Vagina (tissue), 2 donors: ENCODE measurements at regions not wholly inside any gene's neighbourhood (a gene's known extent, or its start where the extent isn't known, plus 50 kb on each side); places are given as distances from the start of the nearest gene placed in this dataset.

ENCODE experiments used
- POLR2A ChIP-seq, 2 donors: fragments of 450-650 bp; IDR thresholded peaks; one replicate each; pipeline ENCODE4 v1.6.1; 2017; ENCODE audit warnings: antibody characterized with exemption in 2 of 2, mild to moderate bottlenecking in 2 of 2, moderate library complexity in 2 of 2
- POLR2AphosphoS5 ChIP-seq, 2 donors: sonication (generic); formaldehyde crosslinking; IDR thresholded peaks; one replicate each; pipeline ENCODE4 v1.9.0; 2017; ENCODE audit warnings: antibody characterized with exemption in 2 of 2, mild to moderate bottlenecking in 2 of 2, low read depth in 1 of 2; ENCODE audit not compliant: insufficient read depth in 1 of 2
- TF ChIP-seq, protein P1 (sequence below), 3 experiments: fragments of 450-650 bp in 2 of 3; fragments of 200-600 bp in 1 of 3; sonication (generic) in 1 of 3; IDR thresholded peaks; one replicate each; pipeline ENCODE4 v1.5.1; 2017 to 2019; ENCODE audit warnings: antibody characterized with exemption in 3 of 3, mild to moderate bottlenecking in 2 of 3, moderate library complexity in 2 of 3

DNA sequence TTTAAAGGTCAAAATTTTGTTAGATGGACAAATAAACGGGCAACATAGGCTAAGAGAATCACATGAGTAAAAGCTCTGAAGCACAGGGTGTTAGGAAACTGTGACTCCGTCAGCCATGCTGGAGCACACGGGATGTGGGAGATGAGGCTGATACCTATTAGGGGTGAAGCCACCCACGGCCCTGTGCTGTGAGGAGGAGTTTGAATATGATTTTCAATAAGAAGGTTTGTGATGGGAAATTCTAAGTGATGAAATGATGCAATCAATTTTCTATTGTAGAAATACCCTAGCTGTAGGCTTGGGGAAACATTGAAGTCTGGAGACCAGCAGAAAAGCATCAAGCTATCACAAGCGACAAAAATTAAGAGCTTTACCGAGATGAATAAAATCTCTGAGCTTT lies 431.3 kb downstream of the CMPK2 start:
- TF ChIP-seq, protein P1, sequence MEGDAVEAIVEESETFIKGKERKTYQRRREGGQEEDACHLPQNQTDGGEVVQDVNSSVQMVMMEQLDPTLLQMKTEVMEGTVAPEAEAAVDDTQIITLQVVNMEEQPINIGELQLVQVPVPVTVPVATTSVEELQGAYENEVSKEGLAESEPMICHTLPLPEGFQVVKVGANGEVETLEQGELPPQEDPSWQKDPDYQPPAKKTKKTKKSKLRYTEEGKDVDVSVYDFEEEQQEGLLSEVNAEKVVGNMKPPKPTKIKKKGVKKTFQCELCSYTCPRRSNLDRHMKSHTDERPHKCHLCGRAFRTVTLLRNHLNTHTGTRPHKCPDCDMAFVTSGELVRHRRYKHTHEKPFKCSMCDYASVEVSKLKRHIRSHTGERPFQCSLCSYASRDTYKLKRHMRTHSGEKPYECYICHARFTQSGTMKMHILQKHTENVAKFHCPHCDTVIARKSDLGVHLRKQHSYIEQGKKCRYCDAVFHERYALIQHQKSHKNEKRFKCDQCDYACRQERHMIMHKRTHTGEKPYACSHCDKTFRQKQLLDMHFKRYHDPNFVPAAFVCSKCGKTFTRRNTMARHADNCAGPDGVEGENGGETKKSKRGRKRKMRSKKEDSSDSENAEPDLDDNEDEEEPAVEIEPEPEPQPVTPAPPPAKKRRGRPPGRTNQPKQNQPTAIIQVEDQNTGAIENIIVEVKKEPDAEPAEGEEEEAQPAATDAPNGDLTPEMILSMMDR (IDR thresholded peaks at IDR 0.05) = no peak
- TF ChIP-seq POLR2AphosphoS5 (IDR thresholded peaks at IDR 0.05; ENCODE audit: insufficient read depth in 1 of 2, low read depth in 1 of 2) = no peak
- no peak for TF ChIP-seq POLR2A (IDR thresholded peaks at IDR 0.05)
